OCI-LY1 (cell line): ENCODE measurements at regions not wholly inside any gene's neighbourhood (a gene's known extent, or its start where the extent isn't known, plus 50 kb on each side); places are given as distances from the start of the nearest gene placed in this dataset.

Source experiments
- H2AFZ ChIP-seq: fragments of 200-600 bp; sonication (generic), shearing (Covaris generic); 2 replicates; pipeline ENCODE4 v1.6.0; 2014; ENCODE audit warnings: antibody characterized with exemption, mild to moderate bottlenecking, low read length
- H3F3A ChIP-seq: fragments of 200-600 bp; sonication (generic), shearing (Covaris generic); 2 replicates; pipeline ENCODE4 v1.6.0; 2014; ENCODE audit warnings: mild to moderate bottlenecking, antibody characterized with exemption, low read length, moderate library complexity; ENCODE audit not compliant: insufficient read depth
- H3K27ac ChIP-seq: fragments of 200-600 bp; sonication (generic); 2 replicates; pipeline ENCODE4 v1.5.1; 2014; ENCODE audit warnings: low read length, mixed run types, mild to moderate bottlenecking, low read depth; ENCODE audit not compliant: poor library complexity, severe bottlenecking
- H3K27me3 ChIP-seq: fragments of 200-600 bp; sonication (generic); 2 replicates; pipeline ENCODE4 v1.6.0; 2014; ENCODE audit warnings: antibody characterized with exemption, mild to moderate bottlenecking, low read length, moderate library complexity; ENCODE audit not compliant: insufficient read depth
- H3K36me3 ChIP-seq: fragments of 200-600 bp; sonication (generic); 2 replicates; pipeline ENCODE4 v1.6.1; 2014; ENCODE audit warnings: mild to moderate bottlenecking, antibody characterized with exemption, low read length, moderate library complexity, mixed read lengths; ENCODE audit not compliant: insufficient read depth
- H3K4me1 ChIP-seq: fragments of 200-600 bp; sonication (generic); 2 replicates; pipeline ENCODE4 v1.5.1; 2014; ENCODE audit warnings: mild to moderate bottlenecking, low read length, moderate library complexity; ENCODE audit not compliant: insufficient read depth, severe bottlenecking
- H3K4me2 ChIP-seq: fragments of 200-600 bp; sonication (generic), shearing (Covaris generic); 2 replicates; pipeline ENCODE4 v1.6.1; 2014; ENCODE audit warnings: low read length
- H3K4me3 ChIP-seq: fragments of 200-600 bp; sonication (generic); 2 replicates; pipeline ENCODE4 v1.5.1; 2014; ENCODE audit warnings: low read length, low read depth, mild to moderate bottlenecking, mixed read lengths; ENCODE audit not compliant: poor library complexity, severe bottlenecking
- H3K79me2 ChIP-seq: fragments of 200-600 bp; shearing (Covaris generic); 2 replicates; pipeline ENCODE4 v1.6.1; 2016; ENCODE audit warnings: mixed run types, low read length, mixed read lengths; ENCODE audit not compliant: insufficient read depth
- H3K9ac ChIP-seq: fragments of 200-600 bp; sonication (generic), shearing (Covaris generic); 2 replicates; pipeline ENCODE4 v1.6.1; 2014; ENCODE audit warnings: mild to moderate bottlenecking, low read length, mixed read lengths
- H3K9me2 ChIP-seq: fragments of 200-600 bp; sonication (generic), shearing (Covaris generic); 2 replicates; pipeline ENCODE4 v1.6.1; 2014; ENCODE audit warnings: low read depth, mild to moderate bottlenecking, low read length, mixed read lengths
- H3K9me3 ChIP-seq: fragments of 200-600 bp; shearing (Covaris generic); 2 replicates; pipeline ENCODE4 v1.6.1; 2014; ENCODE audit warnings: low read length, mixed read lengths
- H4K20me1 ChIP-seq: fragments of 200-600 bp; sonication (generic), shearing (Covaris generic); 2 replicates; pipeline ENCODE4 v1.6.0; 2016; ENCODE audit warnings: mild to moderate bottlenecking, low read length; ENCODE audit not compliant: insufficient read depth
- CTCF ChIP-seq: fragments of 200-600 bp; sonication (generic), shearing (Covaris generic); IDR thresholded peaks from 2 replicates; pipeline ENCODE4 v1.5.1; 2017; ENCODE audit warnings: mild to moderate bottlenecking, antibody characterized with exemption, low read length, moderate library complexity, mixed read lengths
- EZH2 ChIP-seq: fragments of 200-600 bp; sonication (generic), shearing (Covaris generic); IDR thresholded peaks from 2 replicates; pipeline ENCODE4 v1.8.0; 2017; ENCODE audit warnings: borderline replicate concordance, mixed run types, mild to moderate bottlenecking, antibody characterized with exemption, low read length, moderate library complexity, mixed read lengths

- Histone ChIP-seq H4K20me1 (no peaks in the 10 kb centered on the region), H3K9ac (peak overlapping the region; percentile 59), H3K9me2 (no peaks in the 10 kb centered on the region), H3F3A (no peaks in the 10 kb centered on the region), H3K27ac (peak overlapping the region; percentile 76), H3K4me2 (peak overlapping the region; percentile 55; the same call in 1 of the 2 replicates), H3K9me3 (no peaks in the 10 kb centered on the region), H3K27me3 (peaks cover 18% of the 10 kb centered on the region; the same call in 1 of the 2 replicates), H3K36me3 (no peaks in the 10 kb centered on the region), H2AFZ (no peak overlapping the region), H3K4me1 (peaks cover 65% of the 10 kb centered on the region), H3K4me3 (peak overlapping the region; percentile 54), H3K79me2 (no peaks in the 10 kb centered on the region)
- TF ChIP-seq EZH2 (no peak), CTCF (no peak)
These were observed 178.7 kb downstream of the SEC14L1 start for GRCh38 chr17:77319211-77320043.

DNA sequence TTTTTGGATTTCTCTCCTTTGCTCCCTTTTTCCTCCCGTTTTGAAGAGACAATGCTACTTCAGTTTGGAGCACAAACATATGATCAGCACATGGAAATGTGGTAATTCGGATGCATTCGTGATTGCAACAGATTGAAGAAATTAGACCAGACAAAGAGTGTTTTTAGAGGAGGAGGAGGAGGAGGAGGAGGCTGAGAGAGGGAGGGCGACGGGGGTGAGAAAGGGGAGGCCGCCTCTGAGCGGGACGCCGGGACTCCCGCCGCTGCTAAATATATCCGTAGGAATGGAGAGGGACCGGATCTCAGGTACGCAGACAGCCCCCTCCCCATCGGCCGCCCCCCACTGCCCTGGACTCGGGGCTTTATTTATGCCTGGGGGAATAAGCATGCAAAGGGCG lies 179.3 kb downstream of the SEC14L1 start:
- H3K27me3 ChIP-seq = peaks cover 17% of the 10 kb centered on the region; the same call in 1 of the 2 replicates
- H3F3A ChIP-seq = no peaks in the 10 kb centered on the region
- peak overlapping the region; percentile 76 for H3K27ac ChIP-seq
- peak overlapping the region; percentile 54 for H3K4me3 ChIP-seq
- no peak overlapping the region for H2AFZ ChIP-seq
- no peaks in the 10 kb centered on the region for H4K20me1 ChIP-seq
- peaks cover 71% of the 10 kb centered on the region for H3K4me1 ChIP-seq
- TF ChIP-seq CTCF (no peak), EZH2 (no peak; the same call in 1 of the 2 replicates)
- no peaks in the 10 kb centered on the region for H3K9me2 ChIP-seq
- peak overlapping the region; percentile 59; the same call in 1 of the 2 replicates for H3K9ac ChIP-seq
- H3K36me3 ChIP-seq = no peaks in the 10 kb centered on the region
- H3K9me3 ChIP-seq = no peaks in the 10 kb centered on the region
- H3K79me2 ChIP-seq = no peaks in the 10 kb centered on the region
- peak overlapping the region; percentile 55 for H3K4me2 ChIP-seq

DNA sequence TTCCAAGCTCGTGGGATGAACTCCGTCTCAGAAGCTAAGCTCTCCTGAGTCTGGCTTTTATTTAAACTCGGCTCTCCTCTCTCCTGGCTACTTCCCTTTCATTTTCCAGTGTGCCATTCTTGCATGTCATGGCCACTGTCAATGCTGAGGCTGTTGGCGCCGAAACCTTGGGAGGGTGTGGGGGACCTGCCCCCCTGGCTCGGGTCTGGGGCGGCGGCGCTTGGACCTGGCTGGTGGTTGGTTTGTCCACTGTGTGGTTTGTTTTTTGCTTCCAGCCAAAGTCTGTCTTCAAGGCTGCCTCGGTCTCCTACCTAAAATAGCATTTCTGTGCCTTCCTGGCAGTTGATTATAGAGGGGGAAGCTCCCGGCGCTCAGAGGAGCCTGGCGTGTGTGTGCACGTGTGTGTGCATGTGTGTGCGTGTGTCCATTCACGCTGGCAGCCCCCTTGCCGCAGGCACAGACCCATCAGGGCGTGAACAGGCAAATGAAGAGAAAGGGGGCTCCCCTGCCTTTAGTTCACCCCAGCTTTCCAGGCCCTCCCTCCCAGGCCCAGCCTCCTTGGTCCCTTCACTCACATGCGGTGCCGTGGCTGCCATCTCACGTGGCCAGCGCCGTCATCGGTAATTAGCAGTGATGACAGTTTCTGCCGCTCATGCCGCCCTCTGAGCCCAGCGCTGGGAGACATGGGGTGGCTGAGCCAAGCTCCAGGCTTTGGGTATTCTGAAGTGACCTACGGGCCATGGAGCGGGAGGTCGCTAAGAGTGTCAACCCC lies 179.9 kb downstream of the SEC14L1 start:
- no peak for TF ChIP-seq EZH2
- no peak for TF ChIP-seq CTCF
- H3K27me3 ChIP-seq = peaks cover 17% of the 10 kb centered on the region; the same call in 1 of the 2 replicates
- peak overlapping the region; percentile 55 for H3K4me2 ChIP-seq
- H3K36me3 ChIP-seq = no peaks in the 10 kb centered on the region
- H2AFZ ChIP-seq = no peak overlapping the region
- H3K4me1 ChIP-seq = peaks cover 73% of the 10 kb centered on the region
- no peaks in the 10 kb centered on the region for H3K9me2 ChIP-seq
- H3K9me3 ChIP-seq = no peaks in the 10 kb centered on the region
- no peaks in the 10 kb centered on the region for H4K20me1 ChIP-seq
- no peaks in the 10 kb centered on the region for H3K79me2 ChIP-seq
- no peaks in the 10 kb centered on the region for H3F3A ChIP-seq
- peak overlapping the region; percentile 59; the same call in 1 of the 2 replicates for H3K9ac ChIP-seq
- H3K27ac ChIP-seq = peak overlapping the region; percentile 76
- H3K4me3 ChIP-seq = peak overlapping the region; percentile 54
